HEK293 (cell line): ENCODE measurements at regions not wholly inside any gene's neighbourhood (a gene's known extent, or its start where the extent isn't known, plus 50 kb on each side); places are given as distances from the start of the nearest gene placed in this dataset.
A peak's percentile ranks its signal among the peaks of the same experiment; 100 is the strongest.

ENCODE experiments used
- CTCF ChIA-PET: fragments of 350-600 bp; formaldehyde crosslinking; extraction: SDS; loops from one replicate; lab custom pipeline; 2021; ENCODE audit warnings: antibody characterized with exemption; lab: Yijun Ruan, JAX
- POLR2A ChIA-PET: fragments of 300-600 bp; formaldehyde crosslinking; extraction: SDS; loops from one replicate; lab custom pipeline; 2020; ENCODE audit warnings: antibody characterized with exemption, inconsistent platforms; lab: Yijun Ruan, JAX
- H3K27ac ChIP-seq: fragments of 200-500 bp; sonication (Bioruptor generic); 2 replicates; pipeline ENCODE4 v1.5.1; 2014; ENCODE audit warnings: low read depth, low read length, control low read depth, inconsistent platforms; ENCODE audit errors: extremely low read depth
- H3K36me3 ChIP-seq, 2 experiments: fragments of 200-500 bp in 1 of 2; sonication (Bioruptor generic) in 1 of 2; 1 replicate in 1 of 2; 2 replicates in 1 of 2; pipeline ENCODE4 v1.5.1; 2014 to 2017; ENCODE audit warnings: inconsistent platforms in 2 of 2, low read length in 2 of 2; ENCODE audit not compliant: control insufficient read depth in 2 of 2, insufficient read depth in 1 of 2
- H3K4me1 ChIP-seq: fragments of 200-500 bp; sonication (Bioruptor generic); 2 replicates; pipeline ENCODE4 v1.5.1; 2014; ENCODE audit warnings: mild to moderate bottlenecking, low read length, inconsistent platforms; ENCODE audit not compliant: control insufficient read depth, insufficient read depth
- H3K4me3 ChIP-seq: 2 replicates; pipeline ENCODE4 v1.5.1; 2011; ENCODE audit warnings: low read depth, mild to moderate bottlenecking, control low read depth, low read length, moderate library complexity
- H3K9me3 ChIP-seq: fragments of 200-500 bp; sonication (Bioruptor generic); 2 replicates; pipeline ENCODE4 v1.5.1; 2014; ENCODE audit warnings: low read depth, low read length, inconsistent platforms; ENCODE audit not compliant: control insufficient read depth, insufficient read depth
- INSM2 ChIP-seq: fragments of 450-650 bp; formaldehyde crosslinking; IDR thresholded peaks from 2 replicates; pipeline ENCODE4 v1.5.1; 2016; ENCODE audit warnings: missing biosample characterization, missing genetic modification characterization
- KLF7 ChIP-seq: fragments of 450-650 bp; formaldehyde crosslinking; IDR thresholded peaks from 2 replicates; pipeline ENCODE4 v1.5.1; 2016; ENCODE audit warnings: missing biosample characterization, missing genetic modification characterization, borderline replicate concordance
- ZEB2 ChIP-seq: fragments of 450-650 bp; formaldehyde crosslinking; IDR thresholded peaks from 2 replicates; pipeline ENCODE4 v1.5.1; 2016; ENCODE audit warnings: missing biosample characterization, missing genetic modification characterization
- ZNF174 ChIP-seq: fragments of 450-650 bp; formaldehyde crosslinking; IDR thresholded peaks from 2 replicates; pipeline ENCODE4 v1.5.0; 2017; ENCODE audit warnings: missing biosample characterization, mild to moderate bottlenecking, missing genetic modification characterization
- ZNF18 ChIP-seq: fragments of 450-650 bp; formaldehyde crosslinking; IDR thresholded peaks from 2 replicates; pipeline ENCODE4 v1.5.1; 2016; ENCODE audit warnings: missing biosample characterization, missing genetic modification characterization
- ZNF184 ChIP-seq: fragments of 450-650 bp; IDR thresholded peaks from 2 replicates; pipeline ENCODE4 v1.5.1; 2018; ENCODE audit warnings: missing biosample characterization, mild to moderate bottlenecking, missing genetic modification characterization
- ZNF19 ChIP-seq: fragments of 450-650 bp; formaldehyde crosslinking; IDR thresholded peaks from 2 replicates; pipeline ENCODE4; 2016; ENCODE audit warnings: missing biosample characterization, missing genetic modification characterization, low read depth
- ZNF248 ChIP-seq: fragments of 450-650 bp; formaldehyde crosslinking; IDR thresholded peaks from 2 replicates; pipeline ENCODE4 v1.5.1; 2017; ENCODE audit warnings: missing biosample characterization, missing genetic modification characterization
- ZNF394 ChIP-seq: fragments of 450-650 bp; formaldehyde crosslinking; IDR thresholded peaks from 2 replicates; pipeline ENCODE4 v1.5.1; 2016; ENCODE audit warnings: missing biosample characterization, missing genetic modification characterization, mild to moderate bottlenecking, moderate library complexity, borderline replicate concordance
- ZNF416 ChIP-seq: fragments of 450-650 bp; formaldehyde crosslinking; IDR thresholded peaks from 2 replicates; pipeline ENCODE4 v1.5.1; 2016; ENCODE audit warnings: missing biosample characterization, missing genetic modification characterization
- ZNF449 ChIP-seq: fragments of 450-650 bp; formaldehyde crosslinking; IDR thresholded peaks from 2 replicates; pipeline ENCODE4 v1.5.1; 2017; ENCODE audit warnings: missing biosample characterization, mild to moderate bottlenecking, missing genetic modification characterization, moderate library complexity
- ZNF48 ChIP-seq: fragments of 450-650 bp; formaldehyde crosslinking; IDR thresholded peaks from 2 replicates; pipeline ENCODE4 v1.5.1; 2016; ENCODE audit warnings: missing biosample characterization, missing genetic modification characterization
- ZNF626 ChIP-seq: fragments of 450-650 bp; sonication (Bioruptor Pico); formaldehyde crosslinking; IDR thresholded peaks from 2 replicates; pipeline ENCODE4 v1.5.1; 2018; ENCODE audit warnings: missing biosample characterization, missing genetic modification characterization, inconsistent platforms
- ZNF692 ChIP-seq: fragments of 450-650 bp; formaldehyde crosslinking; IDR thresholded peaks from 2 replicates; pipeline ENCODE4 v1.5.1; 2016; ENCODE audit warnings: missing biosample characterization, missing genetic modification characterization
- ZNF707 ChIP-seq: fragments of 450-650 bp; formaldehyde crosslinking; IDR thresholded peaks from 2 replicates; pipeline ENCODE4 v1.5.1; 2016; ENCODE audit warnings: missing biosample characterization, missing genetic modification characterization
- ZSCAN4 ChIP-seq: fragments of 450-650 bp; formaldehyde crosslinking; IDR thresholded peaks from 2 replicates; pipeline ENCODE4 v1.5.1; 2017; ENCODE audit warnings: missing biosample characterization, missing genetic modification characterization

- TF ChIP-seq ZNF184 (tag by site-specific recombination) (no peak), ZNF19 (tag by site-specific recombination) (no peak), INSM2 (tag by site-specific recombination) (peak; percentile 37; the same call in 1 of the 2 replicates), ZNF626 (tag by site-specific recombination) (no peak)
Observed at GRCh38 chr3:105253225-105253624, 113.5 kb upstream of the ALCAM start (continued).

GRCh38 chr3:105254154-105254553 lies 112.6 kb upstream of the ALCAM start:
- TF ChIP-seq ZSCAN4 (no peak), ZNF416 (tag by site-specific recombination) (no peak)
- TF ChIP-seq, all 188 proteins: peak for 0
- ChIA-PET CTCF (interaction anchor here (1.0 kb wide), 1 partner anchor 138 kb away, joined by 3 read pairs; no protein-coding TSS in a partner anchor), POLR2A (interaction anchor here (1.1 kb wide), 1 partner anchor 111 kb away, joined by 3 read pairs; no protein-coding TSS in a partner anchor)
- Histone ChIP-seq H3K4me3 (no peak overlapping the region), H3K27ac (no peak overlapping the region), H3K4me1 (peaks cover 6% of the 10 kb centered on the region; the same call in 1 of the 2 replicates), H3K9me3 (no peaks in the 10 kb centered on the region), H3K36me3 (no peaks in the 10 kb centered on the region)

GRCh38 chr3:105255350-105255749 lies 111.4 kb upstream of the ALCAM start:
- Histone ChIP-seq H3K4me1 (peaks cover 6% of the 10 kb centered on the region; the same call in 1 of the 2 replicates), H3K36me3 (no peaks in the 10 kb centered on the region), H3K27ac (no peak overlapping the region), H3K4me3 (no peak overlapping the region), H3K9me3 (no peaks in the 10 kb centered on the region)
- CTCF ChIA-PET: no interaction called here
- POLR2A ChIA-PET: no interaction called here
- TF ChIP-seq KLF7: no peak
- no peak for TF ChIP-seq ZEB2
- no peak for TF ChIP-seq ZNF18 (tag by site-specific recombination)
- no peak for TF ChIP-seq ZNF248 (tag by site-specific recombination)
- no peak for TF ChIP-seq ZNF692
- no peak for TF ChIP-seq ZNF184 (tag by site-specific recombination)
- no peak for TF ChIP-seq ZNF449 (tag by site-specific recombination)
- TF ChIP-seq ZNF48 (tag by site-specific recombination): no peak
- no peak for TF ChIP-seq ZNF394 (tag by site-specific recombination)
- TF ChIP-seq ZNF174 (tag by site-specific recombination): no peak
- no peak for TF ChIP-seq ZNF707
